MG63 (cell line): ENCODE measurements at regions not wholly inside any gene's neighbourhood (a gene's known extent, or its start where the extent isn't known, plus 50 kb on each side); places are given as distances from the start of the nearest gene placed in this dataset.
"Not testable (repeated sequence)": the region's sequence is repeated elsewhere in the genome, so short reads cannot be mapped to it uniquely, and the experiment has no call there.

Experiments
- DNase-seq: peaks from one replicate; pipeline ENCODE4 v3.0.0-alpha.2; 2020
- H3K27me3 ChIP-seq: fragments of 250-450 bp; sonication (Bioruptor Pico); 2 replicates; pipeline ENCODE4 v1.5.1; 2020; ENCODE audit warnings: mild to moderate bottlenecking, moderate library complexity
- H3K36me3 ChIP-seq: fragments of 250-450 bp; sonication (Bioruptor Pico); 2 replicates; pipeline ENCODE4 v1.5.1; 2020; ENCODE audit warnings: mild to moderate bottlenecking, moderate library complexity
- H3K4me3 ChIP-seq: fragments of 250-450 bp; sonication (Bioruptor Pico); 2 replicates; pipeline ENCODE4 v1.5.1; 2020; ENCODE audit warnings: mild to moderate bottlenecking, moderate library complexity
- H3K9me3 ChIP-seq: fragments of 250-450 bp; sonication (Bioruptor Pico); 2 replicates; pipeline ENCODE4 v1.5.1; 2020; ENCODE audit warnings: mild to moderate bottlenecking, moderate library complexity

DNA sequence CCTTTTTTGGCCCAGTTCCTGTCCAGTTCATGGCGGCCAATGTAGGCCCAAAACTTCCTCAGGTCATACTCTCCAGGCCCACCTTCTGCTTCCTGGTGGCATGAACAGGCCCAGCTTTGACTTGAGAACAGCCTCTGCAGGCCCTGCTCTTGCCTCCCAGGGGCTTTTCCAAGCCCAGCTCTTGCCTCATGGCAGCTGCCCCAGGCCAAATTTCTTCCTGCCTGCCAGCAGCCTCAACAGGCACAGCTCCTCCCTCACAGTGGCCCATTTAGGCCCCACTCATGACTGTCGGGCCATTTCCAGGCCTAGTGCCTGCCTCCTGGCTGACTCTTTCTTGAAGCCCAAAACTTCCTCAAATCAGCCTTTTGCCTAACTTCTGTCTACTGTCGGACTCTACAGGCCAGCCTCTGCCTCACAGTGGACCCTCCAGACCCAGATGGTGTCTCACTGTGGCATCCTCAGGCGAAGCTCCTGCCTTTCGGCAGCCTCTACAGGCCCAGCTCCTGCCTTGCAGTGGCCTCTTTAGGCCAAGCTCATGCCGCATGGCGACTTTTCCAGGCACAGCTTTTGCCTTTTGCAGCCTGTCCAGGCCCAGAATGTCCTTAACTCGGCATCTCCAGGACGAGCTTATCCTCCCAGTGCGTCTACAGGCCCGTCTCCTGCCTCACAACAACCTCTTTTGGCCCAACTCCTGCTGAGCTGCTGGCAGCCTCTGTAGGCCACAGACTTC is 53.7 kb upstream of the METTL14 start:
- DNase-seq, H3K27me3 ChIP-seq, H3K9me3 ChIP-seq, H3K36me3 ChIP-seq, H3K4me3 ChIP-seq: not testable (repeated sequence)

DNA sequence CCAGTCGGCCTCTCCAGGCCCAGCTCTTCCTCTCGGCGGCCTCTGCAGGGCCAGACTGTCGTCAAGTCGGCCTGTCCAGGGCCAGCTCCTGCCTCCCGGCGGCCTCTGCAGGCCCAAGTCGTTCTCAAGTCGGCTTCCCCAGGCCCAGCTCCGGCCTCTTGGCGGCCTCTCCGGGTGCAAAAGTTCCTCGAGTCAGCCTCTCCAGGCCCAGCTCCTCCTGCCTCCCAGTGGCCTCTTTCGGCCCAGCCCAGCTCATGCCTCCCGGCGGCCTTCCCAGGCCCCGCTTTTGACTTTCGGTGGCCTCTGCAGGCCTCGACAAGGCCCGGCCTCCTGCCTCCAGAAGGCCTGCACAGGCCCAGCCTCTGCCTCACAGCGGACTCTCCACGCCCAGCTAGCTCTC is 51.7 kb upstream of the METTL14 start:
- not testable (repeated sequence) for H3K9me3 ChIP-seq, H3K4me3 ChIP-seq, DNase-seq, H3K27me3 ChIP-seq, H3K36me3 ChIP-seq

DNA sequence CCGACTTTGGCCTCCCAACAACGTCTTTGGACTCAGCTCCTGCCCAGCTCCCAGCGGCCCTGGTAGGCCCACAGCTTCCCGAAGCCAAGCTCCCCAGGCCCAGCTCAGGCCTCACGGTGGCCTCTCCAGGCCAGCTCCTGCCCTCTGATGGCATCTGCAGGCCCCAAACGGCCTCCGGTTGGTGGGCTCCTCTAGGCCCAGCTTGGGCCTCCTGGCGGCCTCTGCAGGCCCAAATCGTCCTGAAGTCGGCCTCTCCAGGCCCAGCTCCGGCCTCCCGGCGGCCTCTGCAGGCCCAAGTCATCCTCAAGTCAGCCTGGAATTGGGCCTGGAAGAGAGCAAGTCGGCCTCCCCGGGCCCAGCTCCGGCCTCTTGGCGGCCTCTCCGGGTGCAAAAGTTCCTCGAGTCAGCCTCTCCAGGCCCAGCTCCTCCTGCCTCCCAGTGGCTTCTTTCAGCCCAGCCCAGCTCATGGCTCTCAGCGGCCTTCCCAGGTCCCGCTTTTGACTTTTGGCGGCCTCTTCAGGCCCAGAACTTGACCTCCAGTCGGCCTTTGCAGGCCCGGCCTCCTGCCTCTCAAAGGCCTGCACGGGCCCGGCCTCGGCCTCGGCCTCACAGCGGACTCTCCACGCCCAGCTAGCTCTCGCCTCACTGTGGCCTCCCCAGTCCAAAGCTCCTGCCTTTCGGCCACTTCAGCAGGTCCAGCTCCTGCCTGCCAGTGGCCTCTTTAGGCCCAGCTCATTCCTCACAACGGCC is 50.9 kb upstream of the METTL14 start:
- DNase-seq, H3K4me3 ChIP-seq, H3K36me3 ChIP-seq, H3K9me3 ChIP-seq, H3K27me3 ChIP-seq: not testable (repeated sequence)
